Esophagus squamous epithelium (tissue), 5 donors: ENCODE measurements at regions not wholly inside any gene's neighbourhood (a gene's known extent, or its start where the extent isn't known, plus 50 kb on each side); places are given as distances from the start of the nearest gene placed in this dataset.
"Not testable (repeated sequence)": the region's sequence is repeated elsewhere in the genome, so short reads cannot be mapped to it uniquely, and the experiment has no call there.

ENCODE experiments used
- DNase-seq: peaks from one replicate; lab custom pipeline; 2025; lab: John Stamatoyannopoulos, UW
- H3K27ac ChIP-seq, 4 donors: fragments of 200-600 bp; sonication (generic); one replicate each; pipeline ENCODE4 v1.5.1; 2016 to 2019; ENCODE audit warnings: mild to moderate bottlenecking in 1 of 4
- H3K27me3 ChIP-seq, 4 donors: fragments of 200-600 bp; sonication (generic); 1 replicate in 3 of 4; 2 replicates in 1 of 4; pipeline versions ENCODE4 v1.5.1 to v1.6.0; 2017 to 2021; ENCODE audit warnings: antibody characterized with exemption in 1 of 4
- H3K36me3 ChIP-seq, 3 donors: fragments of 200-600 bp; sonication (generic); one replicate each; pipeline ENCODE4 v1.5.1; 2016 to 2019
- H3K4me1 ChIP-seq, 3 donors: fragments of 200-600 bp; sonication (generic); one replicate each; pipeline ENCODE4 v1.5.1; 2017 to 2019
- H3K4me3 ChIP-seq, 4 donors: fragments of 200-600 bp; sonication (generic); 1 replicate in 3 of 4; 2 replicates in 1 of 4; pipeline ENCODE4 v1.5.1; 2016 to 2019; ENCODE audit warnings: mild to moderate bottlenecking in 2 of 4, moderate library complexity in 1 of 4
- H3K9me3 ChIP-seq, 3 donors: fragments of 200-600 bp; sonication (generic); one replicate each; pipeline ENCODE4 v1.5.1; 2016 to 2019
- CTCF ChIP-seq, 6 experiments: fragments of 450-650 bp in 4 of 6; fragments of 200-600 bp in 2 of 6; sonication (generic) in 2 of 6; IDR thresholded peaks; one replicate each; pipeline ENCODE4 v1.5.1; 2016 to 2019; ENCODE audit warnings: antibody characterized with exemption in 6 of 6, mild to moderate bottlenecking in 4 of 6, moderate library complexity in 4 of 6
- POLR2A ChIP-seq, 4 donors: fragments of 450-650 bp; IDR thresholded peaks; one replicate each; pipeline ENCODE4 v1.6.1; 2017; ENCODE audit warnings: antibody characterized with exemption in 4 of 4, mild to moderate bottlenecking in 4 of 4, moderate library complexity in 3 of 4
- WGBS, 2 donors: methylation state at CpG; one replicate each; pipeline ENCODE4 v1.1.5; 2018; 5-methylcytosine and 5-hydroxymethylcytosine counted together
- intact Hi-C: fragments of 100-400 bp; cut with DNase I; formaldehyde crosslinking; loops from one replicate; pipeline ENCODE4 v1.15.0; 2022
- donor health status: DM: yes; HTN: yes; CAD: no.

DNA sequence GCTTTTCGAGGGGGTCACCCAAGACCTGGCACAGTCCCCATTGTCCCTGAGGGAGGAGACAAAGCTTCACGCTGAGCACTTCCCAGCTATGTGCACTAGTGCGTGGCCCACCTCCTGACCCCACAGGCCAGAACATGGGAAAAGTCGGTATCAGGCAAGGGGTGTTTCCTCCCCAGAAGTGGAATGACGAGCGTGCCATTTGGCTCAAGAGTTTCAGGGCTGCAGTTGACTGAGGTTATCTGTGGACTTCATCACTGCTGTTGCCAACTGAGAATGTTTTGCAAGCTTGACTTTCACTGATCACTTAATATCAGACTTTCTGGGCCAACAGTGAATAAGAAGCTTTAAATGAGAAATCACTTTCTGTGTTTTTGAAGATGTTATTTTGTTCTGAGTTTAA, 137.0 kb upstream of the AFDN start:
- H3K4me3 ChIP-seq: no peak overlapping the region
- H3K36me3 ChIP-seq: no peaks in the 10 kb centered on the region
- DNase-seq: no peak
- TF ChIP-seq POLR2A (IDR thresholded peaks at IDR 0.05) (no peak), CTCF (IDR thresholded peaks at IDR 0.05) (no peak)
- peaks cover 0 to 23% (median 0%) of the 10 kb centered on the region in 4 donors for H3K27me3 ChIP-seq
- intact Hi-C loops: no loop called here
- H3K4me1 ChIP-seq: peaks cover 0 to 11% (median 0%) of the 10 kb centered on the region in 3 donors
- WGBS, 2 donors: 20 to 45% methylated on average over 1 to 4 of the region's 6 CpGs
- no peak overlapping the region for H3K27ac ChIP-seq
- no peaks in the 10 kb centered on the region for H3K9me3 ChIP-seq

DNA sequence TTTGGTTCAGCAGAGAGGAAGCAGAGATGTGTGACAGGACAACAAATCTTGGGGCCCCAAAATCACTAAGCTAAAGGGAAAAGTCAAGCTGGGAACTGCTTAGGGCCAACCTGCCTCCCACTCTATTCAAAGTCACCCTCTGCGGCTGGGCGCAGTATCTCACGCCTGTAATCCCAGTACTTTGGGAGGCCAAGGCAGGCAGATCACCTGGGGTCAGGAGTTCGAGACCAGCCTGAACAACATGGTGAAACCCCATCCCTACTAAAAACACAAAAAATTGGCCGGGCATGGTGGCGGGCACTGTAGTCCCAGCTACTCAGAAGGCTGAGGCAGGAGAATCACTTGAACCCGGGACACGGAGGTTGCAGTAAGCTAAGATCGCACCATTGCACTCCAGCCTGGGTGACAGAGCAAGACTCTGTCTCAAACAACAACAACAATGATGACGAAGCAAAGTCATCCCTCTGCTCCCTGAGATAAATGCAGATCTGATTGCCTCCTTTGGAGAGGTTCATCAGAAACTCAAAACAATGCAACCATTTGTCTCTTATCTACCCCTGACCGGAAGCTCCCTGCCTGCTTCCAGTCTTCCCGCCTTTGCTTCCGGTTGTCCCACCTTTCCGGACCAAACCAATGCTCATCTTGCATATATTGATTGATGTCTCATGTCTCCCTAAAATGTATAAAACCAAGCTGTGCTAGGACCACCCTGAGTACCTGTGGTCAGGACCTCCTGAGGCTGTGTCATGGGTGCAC, 136.4 kb upstream of the AFDN start:
- WGBS, 2 donors: 80 to 88% methylated on average over 10 to 14 of the region's 14 CpGs

DNA sequence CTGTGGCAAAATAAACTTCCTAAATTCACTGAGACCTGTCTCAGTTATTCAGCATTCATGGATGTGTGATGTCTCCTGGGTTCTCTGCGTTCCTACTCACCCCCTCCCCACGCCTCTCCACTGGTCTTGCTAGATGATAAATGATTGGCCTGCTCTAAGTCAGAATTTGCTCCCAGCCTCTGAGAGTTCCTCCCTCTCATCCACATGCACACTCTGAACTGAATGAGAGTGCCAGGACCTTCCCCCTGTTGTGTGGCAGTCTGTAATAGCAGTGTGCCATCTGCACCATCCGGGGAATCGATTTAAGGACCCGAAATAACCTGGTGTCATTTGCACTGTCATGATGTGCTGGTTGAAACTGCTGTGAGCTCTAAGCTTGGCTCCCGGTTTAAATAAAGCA, 135.8 kb upstream of the AFDN start:
- Histone ChIP-seq H3K4me3 (no peak overlapping the region), H3K9me3 (no peaks in the 10 kb centered on the region), H3K27ac (no peak overlapping the region), H3K36me3 (no peaks in the 10 kb centered on the region), H3K27me3 (peaks cover 0 to 21% (median 0%) of the 10 kb centered on the region in 4 donors), H3K4me1 (no peaks in the 10 kb centered on the region)
- DNase-seq: no peak
- intact Hi-C loops: no loop called here
- WGBS, 2 donors: 71 to 87% methylated on average over 5 to 6 of the region's 6 CpGs
- no peak for TF ChIP-seq CTCF (IDR thresholded peaks at IDR 0.05)
- TF ChIP-seq POLR2A (IDR thresholded peaks at IDR 0.05): no peak

More for the DNA sequence above, 136.4 kb upstream of the AFDN start:
- H3K4me3 ChIP-seq, H3K27ac ChIP-seq, H3K9me3 ChIP-seq, H3K4me1 ChIP-seq, DNase-seq, H3K36me3 ChIP-seq, intact Hi-C loops: not testable (repeated sequence)
- peaks cover 0 to 21% (median 0%) of the 10 kb centered on the region in 4 donors for H3K27me3 ChIP-seq

DNA sequence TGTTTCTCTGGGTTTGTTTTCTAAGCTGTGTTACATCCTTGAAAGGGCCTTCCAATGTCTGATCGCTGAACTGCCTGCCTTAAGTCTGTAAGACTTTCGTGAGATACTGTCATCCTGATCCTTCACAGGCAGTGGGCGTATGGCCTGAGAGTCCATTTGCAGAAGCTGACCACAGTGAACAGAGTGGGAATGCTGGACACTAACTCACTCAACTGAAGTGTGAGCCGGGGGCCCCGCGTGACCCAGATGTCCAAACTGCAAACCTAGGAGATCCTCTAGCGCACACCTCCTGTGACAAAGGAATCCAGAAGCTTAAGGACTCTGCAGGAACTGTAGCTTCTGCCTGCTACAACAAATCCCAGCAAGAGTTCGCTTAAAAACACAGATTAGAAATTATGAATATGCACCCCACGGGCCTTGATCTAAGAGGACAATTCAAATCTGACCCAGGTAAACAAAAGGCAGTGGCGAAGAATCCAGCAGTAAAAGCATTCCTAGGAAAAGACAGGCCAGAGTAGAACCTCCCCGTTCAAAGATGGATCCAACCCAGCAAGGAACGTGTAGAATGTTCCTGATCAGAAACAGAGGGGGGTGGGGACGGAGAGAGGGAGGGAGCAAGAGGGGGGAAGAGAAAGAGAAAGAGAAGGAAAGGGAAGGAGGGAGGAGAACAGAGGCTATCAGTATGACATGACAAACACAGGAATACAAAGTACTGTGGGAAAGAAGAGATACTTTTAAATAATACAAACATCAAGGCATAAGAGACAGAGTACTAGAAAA, 135.0 kb upstream of the AFDN start:
- Histone ChIP-seq H3K36me3 (no peaks in the 10 kb centered on the region), H3K4me3 (no peak overlapping the region), H3K4me1 (no peaks in the 10 kb centered on the region), H3K27ac (no peak overlapping the region), H3K27me3 (peaks cover 0 to 21% (median 0%) of the 10 kb centered on the region in 4 donors), H3K9me3 (no peaks in the 10 kb centered on the region)
- WGBS, 2 donors: 79 to 83% methylated on average over 6 to 12 of the region's 13 CpGs
- TF ChIP-seq CTCF (IDR thresholded peaks at IDR 0.05) (no peak), POLR2A (IDR thresholded peaks at IDR 0.05) (no peak)
- intact Hi-C loops: no loop called here
- no peak for DNase-seq

- Histone ChIP-seq H3K4me3 (peak overlapping the region in 2 of 4 donors; percentile 19 to 27), H3K27me3 (peaks cover 0 to 20% (median 0%) of the 10 kb centered on the region in 4 donors)
- H3K9me3 ChIP-seq, H3K27ac ChIP-seq, intact Hi-C loops, H3K36me3 ChIP-seq, H3K4me1 ChIP-seq, DNase-seq: not testable (repeated sequence)
- WGBS, 2 donors: 87% methylated on average over 7 to 8 of the region's 8 CpGs
Measured at GRCh38 chr6:167693478-167693877, 133.2 kb upstream of the AFDN start.

- no peaks in the 10 kb centered on the region for H3K9me3 ChIP-seq
- H3K27me3 ChIP-seq: peaks cover 0 to 9% (median 0%) of the 10 kb centered on the region in 4 donors
- intact Hi-C loops: no loop called here
- H3K4me1 ChIP-seq: peaks cover 0 to 22% (median 5%) of the 10 kb centered on the region in 3 donors
- H3K4me3 ChIP-seq: peak overlapping the region in 2 of 4 donors; percentile 19 to 27
- H3K36me3 ChIP-seq: no peaks in the 10 kb centered on the region
- DNase-seq: no peak
- WGBS, 2 donors: 88 to 90% methylated on average over 13 of the region's 13 CpGs
- no peak for TF ChIP-seq POLR2A (IDR thresholded peaks at IDR 0.05)
- no peak for TF ChIP-seq CTCF (IDR thresholded peaks at IDR 0.05)
- H3K27ac ChIP-seq: peak overlapping the region in 1 of 4 donors; percentile 42
Measured at GRCh38 chr6:167695831-167696230, 130.9 kb upstream of the AFDN start.
